Stimulated activated naive CD8-positive, alpha-beta T cell treated with anti-CD3 and anti-CD28 coated beads, Interleukin-15, Interleukin-2, amounts not matched to agents 100 U/mL and 50 U/mL, for 24 hours (primary cell): ENCODE measurements at regions not wholly inside any gene's neighbourhood (a gene's known extent, or its start where the extent isn't known, plus 50 kb on each side); places are given as distances from the start of the nearest gene placed in this dataset.
"Not testable (repeated sequence)": the region's sequence is repeated elsewhere in the genome, so short reads cannot be mapped to it uniquely, and the experiment has no call there.

ENCODE experiments used
- ATAC-seq: fragments of 150-1000 bp; cut with Tn5 transposase; one replicate; pipeline ENCODE4 v1.10.0; 2021
- DNase-seq: peaks from one replicate; pipeline ENCODE4 v3.0.0; 2021

- no peak for DNase-seq
- no peak for ATAC-seq
Observed at GRCh38 chr16:22681554-22682291, 132.2 kb upstream of the HS3ST2 start.

DNA sequence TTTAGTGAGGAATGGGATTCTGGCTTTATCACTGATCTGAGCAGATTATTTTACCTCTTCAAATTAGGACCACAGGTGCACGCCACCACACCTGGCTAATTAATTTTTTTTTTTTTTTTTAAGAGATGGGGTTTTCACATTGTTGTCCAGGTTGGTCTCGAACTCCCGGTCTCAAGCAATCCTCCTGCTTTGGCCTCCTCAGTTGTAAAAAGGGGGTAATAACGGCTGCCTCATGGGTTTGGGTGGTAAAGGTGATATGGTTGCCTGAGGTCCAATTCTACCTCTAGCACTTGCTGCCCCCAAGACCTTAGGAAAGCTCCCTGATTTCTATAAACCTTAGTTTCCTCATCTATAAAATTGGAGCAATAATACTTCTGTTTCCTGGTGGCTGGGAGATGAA is 130.7 kb upstream of the HS3ST2 start:
- ATAC-seq (no peak), DNase-seq (no peak)

GRCh38 chr16:22683730-22684573 is 130.0 kb upstream of the HS3ST2 start:
- DNase-seq: no peak

GRCh38 chr16:22684574-22685458 is 129.1 kb upstream of the HS3ST2 start:
- ATAC-seq (no peak), DNase-seq (no peak)

More at GRCh38 chr16:22683730-22684573, 130.0 kb upstream of the HS3ST2 start:
- ATAC-seq: no peak

- no peak for DNase-seq
- no peak for ATAC-seq
Observed at GRCh38 chr16:22685459-22685830, 128.5 kb upstream of the HS3ST2 start.

- DNase-seq: no peak
- ATAC-seq: no peak
Observed at GRCh38 chr16:22687031-22687530, 126.9 kb upstream of the HS3ST2 start.

- DNase-seq: no peak
- ATAC-seq: no peak
Observed at GRCh38 chr16:22688463-22688862, 125.5 kb upstream of the HS3ST2 start.

- no peak for ATAC-seq
- DNase-seq: no peak
Observed at GRCh38 chr16:22688930-22689329, 125.0 kb upstream of the HS3ST2 start.

- ATAC-seq (no peak), DNase-seq (no peak)
Observed at GRCh38 chr16:22691335-22691734, 122.6 kb upstream of the HS3ST2 start.

- no peak for DNase-seq
Observed at GRCh38 chr16:22692034-22692433, 121.9 kb upstream of the HS3ST2 start.

GRCh38 chr16:22692916-22693637 is 120.9 kb upstream of the HS3ST2 start:
- no peak for DNase-seq
- ATAC-seq: no peak

More at GRCh38 chr16:22692034-22692433, 121.9 kb upstream of the HS3ST2 start:
- ATAC-seq: no peak

GRCh38 chr16:22693638-22694340 is 120.2 kb upstream of the HS3ST2 start:
- DNase-seq (no peak), ATAC-seq (no peak)

GRCh38 chr16:22694887-22695382 is 119.0 kb upstream of the HS3ST2 start:
- DNase-seq (no peak), ATAC-seq (no peak)

DNA sequence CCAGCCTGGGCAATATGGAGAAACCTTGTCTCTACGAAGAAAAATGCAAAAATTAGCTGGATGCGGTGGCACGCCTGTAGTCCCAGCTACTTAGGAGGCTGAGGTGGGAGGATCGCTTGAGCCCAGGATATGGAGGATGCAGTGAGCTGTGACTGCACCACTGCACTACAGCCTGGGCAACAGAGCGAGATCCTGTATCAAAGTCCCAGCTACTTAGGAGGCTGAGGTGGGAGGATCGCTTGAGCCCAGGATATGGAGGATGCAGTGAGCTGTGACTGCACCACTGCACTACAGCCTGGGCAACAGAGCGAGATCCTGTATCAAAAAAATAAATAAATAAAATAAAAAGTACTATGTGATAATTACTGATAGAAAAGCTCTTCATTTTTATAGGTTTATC is 118.2 kb upstream of the HS3ST2 start:
- ATAC-seq, DNase-seq: not testable (repeated sequence)

DNA sequence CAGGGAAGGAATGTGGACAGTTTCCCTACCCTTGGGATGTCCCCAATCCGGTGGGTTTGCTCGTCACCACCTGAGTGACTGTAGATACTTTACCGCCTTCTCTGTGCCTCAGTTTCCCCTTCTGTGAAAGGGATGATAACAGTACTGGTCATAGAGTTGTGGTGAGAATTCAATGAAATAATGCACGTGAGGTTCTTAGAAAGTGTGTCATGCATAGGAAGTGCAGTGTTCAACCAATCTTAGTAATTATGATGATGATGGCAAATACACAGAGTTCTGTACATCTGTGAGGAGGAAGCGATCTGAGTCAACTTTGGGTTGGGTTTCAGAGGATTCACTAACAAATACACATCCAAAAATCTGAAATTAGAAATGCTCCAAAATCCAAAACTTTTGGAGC is 114.6 kb upstream of the HS3ST2 start:
- no peak for ATAC-seq

GRCh38 chr16:22705799-22706198 is 108.2 kb upstream of the HS3ST2 start:
- no peak for DNase-seq
- ATAC-seq: no peak

More for the DNA sequence above, 114.6 kb upstream of the HS3ST2 start:
- no peak for DNase-seq

GRCh38 chr16:22710326-22710725 is 103.6 kb upstream of the HS3ST2 start:
- ATAC-seq: no peak
- DNase-seq: no peak

DNA sequence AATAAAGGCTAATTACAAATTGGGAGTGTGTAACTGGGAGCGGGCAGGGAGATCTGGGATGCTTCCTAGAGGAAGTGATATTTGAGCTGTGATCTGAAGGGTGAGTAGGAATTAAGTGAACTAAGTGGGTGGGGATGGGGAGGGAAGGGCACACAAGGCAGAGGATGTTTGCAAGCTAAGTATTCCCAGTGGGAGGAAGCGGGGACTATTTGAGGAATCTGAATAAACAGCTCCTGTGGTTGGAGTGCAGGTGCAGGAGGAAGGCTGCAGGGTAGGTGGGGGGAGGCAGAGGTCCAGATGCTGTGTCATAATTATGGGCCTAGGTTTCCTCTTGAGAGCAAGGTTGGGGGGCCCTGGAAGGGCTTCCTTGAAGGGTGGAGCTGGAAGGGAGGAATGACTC is 102.1 kb upstream of the HS3ST2 start:
- ATAC-seq (no peak), DNase-seq (no peak)

- DNase-seq (no peak), ATAC-seq (no peak)
Observed at GRCh38 chr16:22712471-22712870, 101.5 kb upstream of the HS3ST2 start.

GRCh38 chr16:22718598-22718997 is 95.4 kb upstream of the HS3ST2 start:
- not testable (repeated sequence) for ATAC-seq, DNase-seq

GRCh38 chr16:22719945-22720344 is 94.0 kb upstream of the HS3ST2 start:
- no peak for DNase-seq
- ATAC-seq: no peak
